AG08395 (cell line): ENCODE measurements at regions not wholly inside any gene's neighbourhood (a gene's known extent, or its start where the extent isn't known, plus 50 kb on each side); places are given as distances from the start of the nearest gene placed in this dataset.
"Not testable (repeated sequence)": the region's sequence is repeated elsewhere in the genome, so short reads cannot be mapped to it uniquely, and the experiment has no call there.

Experiments
- DNase-seq: peaks from one replicate; pipeline ENCODE4 v3.0.0; 2012; ENCODE audit warnings: mixed read lengths, low spot score

DNA sequence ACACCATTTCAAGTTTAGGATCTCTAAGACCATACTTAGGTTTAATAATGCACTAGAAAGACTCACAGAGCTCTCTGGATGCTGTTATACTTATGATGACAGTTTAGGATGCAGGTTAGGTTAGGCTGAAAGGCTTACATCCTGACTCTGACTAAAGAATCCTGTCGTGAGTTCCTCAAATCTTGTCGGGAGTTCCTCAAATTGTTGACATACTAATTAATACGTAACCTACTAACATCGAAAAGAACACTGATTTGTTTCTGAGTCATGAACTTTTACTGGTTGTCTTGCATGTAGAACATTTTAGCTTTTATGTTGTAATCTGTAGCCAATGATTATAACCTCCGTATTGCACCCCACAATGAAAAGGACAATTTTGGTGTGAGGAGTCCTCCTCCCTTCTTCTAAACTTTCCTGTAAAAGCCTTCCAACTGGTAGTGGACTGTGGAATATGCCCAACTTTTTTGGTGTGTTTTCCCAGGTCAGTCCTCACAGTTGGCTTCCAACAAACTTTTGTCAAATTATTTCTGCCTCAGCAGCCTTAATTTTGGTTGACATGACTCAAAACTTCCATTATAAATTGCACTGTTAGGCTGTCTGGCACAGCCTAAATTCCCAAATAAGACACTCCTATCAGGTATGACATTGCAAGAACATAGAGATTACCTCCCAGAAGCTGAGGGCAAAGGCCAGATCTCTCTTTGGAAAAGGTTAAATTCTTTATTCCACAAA, 107.9 kb upstream of the PALMD start:
- no peak for DNase-seq

GRCh38 chr1:99538618-99538956, 107.3 kb upstream of the PALMD start:
- no peak for DNase-seq

GRCh38 chr1:99539131-99539530, 106.8 kb upstream of the PALMD start:
- no peak for DNase-seq

DNA sequence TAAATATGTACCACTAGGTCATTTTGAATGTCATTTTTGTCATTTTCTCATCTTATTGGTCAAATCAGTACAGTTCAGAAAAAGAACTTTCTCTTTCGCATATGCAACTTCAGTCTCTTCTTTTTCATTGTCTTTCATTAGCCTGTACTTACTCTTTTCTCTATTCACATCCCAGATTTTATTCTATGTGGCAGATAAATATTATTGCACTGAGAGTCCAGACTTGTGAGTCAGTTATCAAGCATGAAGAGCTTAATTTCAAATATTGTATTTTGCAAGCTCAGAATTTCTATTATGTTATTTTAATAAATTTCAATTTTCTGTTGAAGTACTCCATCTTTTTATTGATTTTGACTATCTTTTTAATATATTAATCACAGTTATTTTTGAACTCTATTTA, 105.2 kb upstream of the PALMD start:
- DNase-seq: no peak

GRCh38 chr1:99544328-99544727, 101.6 kb upstream of the PALMD start:
- no peak for DNase-seq

DNA sequence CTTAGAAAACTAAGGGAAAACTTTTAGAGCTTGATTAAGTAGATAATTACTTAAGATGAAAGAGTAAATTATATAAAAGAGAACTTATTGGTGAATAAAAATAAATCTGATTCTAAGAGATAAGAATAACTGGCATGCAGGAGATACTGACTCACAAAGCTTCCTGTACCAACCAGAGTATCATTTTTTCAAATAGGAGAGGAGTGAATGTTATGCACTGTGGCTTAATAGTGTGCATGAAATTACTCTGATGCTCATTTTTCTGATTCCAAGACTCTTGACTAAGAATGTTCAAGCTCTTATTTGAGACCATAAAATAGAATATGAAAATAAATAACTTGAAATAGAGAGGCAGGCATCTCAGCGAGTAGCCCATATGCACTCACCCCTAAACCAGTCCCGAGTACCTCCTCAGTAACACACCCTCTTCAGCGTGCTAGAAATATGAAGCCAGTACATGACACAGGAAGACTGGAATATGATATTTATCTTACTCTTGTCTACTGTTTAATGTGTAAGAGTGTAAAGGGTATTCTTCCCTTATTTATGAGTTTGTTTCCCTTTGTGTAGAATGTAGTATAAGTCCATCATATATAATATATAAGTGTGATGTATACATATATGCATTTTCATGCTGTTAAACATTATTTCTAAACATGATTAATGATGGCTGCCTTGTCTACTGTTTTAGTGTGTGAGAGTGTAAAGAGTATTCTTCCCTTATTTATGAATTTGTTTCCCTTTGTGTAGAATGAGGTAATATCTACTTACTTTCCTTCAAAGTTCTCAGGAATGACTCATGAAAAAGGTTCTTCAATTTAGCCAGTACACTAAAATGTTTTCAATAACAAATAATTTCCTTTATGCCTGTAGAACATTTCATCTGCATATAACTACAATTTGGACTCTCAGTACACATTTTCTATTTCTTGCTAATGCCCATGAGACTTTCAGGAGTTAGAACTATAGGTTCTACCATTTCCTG, 99.2 kb upstream of the PALMD start:
- no peak for DNase-seq

DNA sequence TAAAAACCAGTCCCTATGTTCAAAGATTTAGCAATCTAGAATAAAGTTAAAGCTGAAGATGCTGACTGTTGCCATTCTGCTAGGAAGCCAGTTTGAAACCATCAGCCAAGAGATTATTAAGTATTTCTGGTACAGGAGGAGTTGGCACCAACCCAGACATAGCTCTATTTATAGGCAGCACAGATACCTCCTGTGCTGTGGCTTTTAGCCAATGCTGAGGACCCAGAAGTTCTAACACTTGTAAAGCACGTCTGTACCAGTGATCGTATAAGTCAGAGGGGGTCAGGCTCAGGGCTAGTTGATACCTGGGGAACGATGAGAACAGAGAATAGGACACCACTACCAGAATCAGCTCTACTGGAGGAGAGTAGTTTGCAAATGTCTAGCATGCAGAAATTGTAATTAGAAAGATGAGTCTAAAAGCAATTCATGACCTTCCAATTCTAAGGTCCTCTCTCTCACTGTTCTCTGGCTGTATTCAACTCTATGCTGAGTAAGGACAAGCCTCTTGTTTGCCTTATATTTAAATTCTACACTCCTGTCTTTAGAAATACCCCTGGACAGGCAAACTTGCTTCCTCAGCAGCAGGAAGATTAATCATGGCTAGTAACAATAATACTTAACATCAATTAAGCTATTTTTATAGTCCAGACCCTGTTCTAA, 96.8 kb upstream of the PALMD start:
- DNase-seq: no peak

DNA sequence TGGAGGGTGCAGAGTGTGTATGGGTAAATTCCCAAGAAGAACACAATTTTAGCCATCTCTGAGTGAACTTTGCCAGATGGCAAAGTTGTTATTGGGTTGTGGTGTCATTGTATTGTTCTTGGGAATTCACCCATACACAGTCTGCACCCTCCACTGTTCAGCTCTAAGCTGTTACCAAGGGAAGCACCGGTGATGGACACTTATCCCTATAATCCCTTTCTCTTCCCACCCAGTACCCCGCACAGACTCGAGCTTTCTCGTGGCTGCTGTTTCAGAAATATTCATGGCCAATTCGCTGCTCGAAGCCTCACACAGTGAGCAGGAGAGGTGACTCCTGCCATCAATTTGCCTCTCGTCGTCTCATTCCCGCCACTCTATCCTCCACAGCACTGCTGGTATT, 95.7 kb upstream of the PALMD start:
- DNase-seq: no peak

- DNase-seq: no peak
Observed at GRCh38 chr1:99551812-99552614, 93.9 kb upstream of the PALMD start.

DNA sequence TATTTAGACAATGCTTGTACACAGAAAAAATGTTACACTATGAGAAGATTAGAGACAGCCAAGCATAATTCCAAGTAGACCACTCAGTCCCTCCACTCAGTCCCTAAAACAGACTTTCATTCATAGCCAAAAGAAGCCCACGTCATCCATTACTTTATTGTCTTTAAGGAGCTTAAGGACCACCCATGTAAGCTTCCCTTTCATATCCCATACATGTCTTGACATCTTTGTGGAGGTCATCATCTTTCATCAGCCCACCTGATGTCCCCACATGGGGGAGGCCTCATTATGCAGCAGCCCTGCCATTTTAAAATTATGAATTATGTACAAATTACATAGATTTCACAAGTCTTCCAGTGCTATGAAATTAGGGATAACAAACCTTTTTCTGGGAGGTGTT, 92.6 kb upstream of the PALMD start:
- no peak for DNase-seq

GRCh38 chr1:99553819-99554218, 92.1 kb upstream of the PALMD start:
- DNase-seq: not testable (repeated sequence)

DNA sequence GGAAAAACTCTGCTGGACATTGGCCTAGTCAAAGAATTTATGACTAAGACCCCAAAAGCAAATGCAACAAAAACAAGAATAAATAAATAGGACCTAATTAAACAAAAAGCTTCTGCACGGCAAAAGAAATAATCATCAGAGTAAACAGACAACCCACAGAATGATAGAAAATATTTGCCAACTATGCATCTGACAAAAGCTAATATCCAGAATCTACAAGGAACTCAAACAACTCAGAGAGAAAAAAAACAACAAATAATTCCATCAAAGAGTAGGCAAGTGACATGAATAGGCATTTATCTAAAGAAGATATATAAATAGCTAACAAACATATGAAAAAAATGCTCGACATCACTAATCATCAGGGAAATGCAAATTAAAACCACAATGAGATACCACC, 91.2 kb upstream of the PALMD start:
- DNase-seq: no peak

GRCh38 chr1:99557546-99558202, 88.2 kb upstream of the PALMD start:
- DNase-seq: peak; percentile 67

- no peak for DNase-seq
Observed at GRCh38 chr1:99559166-99559565, 86.7 kb upstream of the PALMD start.

DNA sequence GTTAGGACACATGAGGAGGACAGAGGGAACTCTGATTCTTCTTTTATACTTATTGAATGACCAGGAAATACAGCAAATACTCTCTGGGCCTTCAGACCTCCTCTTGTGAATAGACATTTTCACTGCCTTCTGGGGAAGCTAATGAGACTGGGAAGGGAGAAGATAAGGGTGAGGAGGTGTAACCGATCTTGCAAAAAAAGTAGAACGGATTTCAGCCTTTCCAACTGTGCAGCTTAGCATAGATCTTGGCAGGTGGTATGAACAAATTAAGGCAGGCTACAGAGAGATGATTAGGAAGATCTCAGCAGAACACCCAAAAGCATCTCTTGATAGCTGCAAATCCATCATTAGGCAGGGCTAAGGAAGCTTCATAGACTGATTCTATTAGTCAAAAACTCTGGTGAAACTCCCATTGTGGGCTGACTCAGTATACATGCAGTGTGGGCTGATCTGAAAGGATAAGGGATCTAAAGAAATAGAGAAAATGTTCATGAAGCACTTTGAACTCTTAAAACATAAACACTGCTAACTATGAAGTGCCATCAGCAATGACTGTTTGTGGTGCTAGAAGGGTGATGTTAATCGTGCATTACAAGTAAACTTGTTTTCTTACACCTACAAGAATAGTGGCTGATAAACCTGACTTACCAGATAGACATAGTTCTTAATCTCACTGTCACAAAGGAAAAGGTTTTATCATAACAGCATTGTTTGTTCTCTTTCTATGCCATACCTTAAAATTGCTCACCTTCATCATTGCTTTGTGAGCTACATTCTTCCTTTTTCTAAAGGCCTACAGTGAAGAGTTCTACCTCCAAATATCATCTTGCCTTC, 85.5 kb upstream of the PALMD start:
- no peak for DNase-seq

DNA sequence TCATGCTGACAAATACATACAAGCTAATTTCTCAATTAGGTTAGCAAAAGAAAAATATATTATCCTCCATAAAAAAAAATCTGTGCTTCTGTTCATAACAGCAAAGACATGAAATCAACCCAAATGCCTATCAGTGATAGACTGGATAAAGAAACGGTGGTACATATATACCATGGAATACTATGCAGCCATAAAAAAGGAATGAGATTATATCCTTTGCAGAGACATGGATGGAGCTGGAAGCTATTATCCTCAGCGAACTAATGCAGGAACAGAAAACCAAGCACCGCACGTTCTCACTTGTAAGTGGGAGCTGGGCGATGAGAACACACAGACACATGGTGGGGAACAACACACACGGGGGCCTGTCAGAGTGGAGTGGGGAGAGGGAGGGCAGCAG, 84.0 kb upstream of the PALMD start:
- no peak for DNase-seq

DNA sequence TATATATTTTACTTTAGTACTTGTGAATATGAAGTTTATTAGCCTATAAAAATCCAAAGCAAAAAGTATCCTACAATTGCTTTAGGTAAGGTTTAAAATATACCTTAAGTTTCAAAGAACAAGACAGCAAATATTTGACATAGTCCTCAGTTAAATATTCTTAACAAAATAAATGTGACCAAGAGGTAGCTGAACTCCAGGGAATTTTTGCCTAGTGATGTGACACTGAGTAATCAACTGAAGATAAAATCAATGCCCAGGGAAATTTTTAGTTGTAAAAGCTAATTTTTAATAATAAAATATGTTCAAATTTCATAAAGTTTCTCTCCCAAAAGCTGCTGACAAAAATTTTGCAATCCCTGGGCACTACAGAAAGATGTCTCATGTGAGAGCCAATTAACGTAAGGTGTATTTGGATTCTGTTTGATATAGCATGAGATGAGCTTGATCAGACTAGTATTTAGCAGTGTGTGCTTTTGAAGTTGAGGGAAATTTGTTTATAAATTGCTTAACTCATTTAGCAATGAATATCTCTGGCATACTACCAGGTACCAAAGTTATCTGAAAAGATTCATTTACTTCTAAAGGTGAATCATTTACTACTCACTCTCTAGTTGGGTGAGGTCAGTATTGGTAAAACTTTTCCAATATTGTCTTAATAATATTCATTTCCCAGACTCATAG, 80.2 kb upstream of the PALMD start:
- DNase-seq: no peak

DNA sequence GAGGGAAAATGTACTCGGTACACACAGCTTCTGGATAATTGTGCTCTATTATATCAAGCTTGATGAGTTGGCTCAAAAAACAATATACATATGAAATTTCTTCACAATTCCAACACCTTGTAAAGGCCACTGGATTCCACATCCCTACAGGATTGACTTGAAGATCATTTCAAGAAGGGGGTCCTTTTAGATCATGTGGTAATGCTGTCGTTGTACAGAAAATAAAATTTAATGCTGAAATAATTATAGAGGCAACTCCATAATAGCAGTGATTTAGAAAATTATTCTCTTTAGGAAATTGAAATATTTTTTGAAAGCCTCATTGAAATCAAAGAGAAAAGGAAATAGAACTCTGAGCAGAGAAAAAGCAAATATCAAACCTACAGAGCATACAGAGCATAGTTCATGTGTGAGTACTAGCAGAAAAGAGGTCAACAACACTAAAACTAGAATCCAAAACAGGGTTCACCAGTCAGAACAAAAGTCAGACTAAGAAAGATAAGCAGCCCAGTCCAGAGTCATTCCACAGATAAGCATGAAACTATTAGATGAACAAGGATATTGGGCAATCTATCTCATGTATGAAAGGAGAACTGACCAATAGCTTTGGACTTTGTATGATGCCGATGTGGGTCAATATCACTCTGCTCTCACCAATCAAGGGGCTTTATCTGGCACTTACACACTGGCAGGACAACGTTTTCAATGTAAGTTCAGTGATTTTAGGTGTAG, 79.5 kb upstream of the PALMD start:
- no peak for DNase-seq

DNA sequence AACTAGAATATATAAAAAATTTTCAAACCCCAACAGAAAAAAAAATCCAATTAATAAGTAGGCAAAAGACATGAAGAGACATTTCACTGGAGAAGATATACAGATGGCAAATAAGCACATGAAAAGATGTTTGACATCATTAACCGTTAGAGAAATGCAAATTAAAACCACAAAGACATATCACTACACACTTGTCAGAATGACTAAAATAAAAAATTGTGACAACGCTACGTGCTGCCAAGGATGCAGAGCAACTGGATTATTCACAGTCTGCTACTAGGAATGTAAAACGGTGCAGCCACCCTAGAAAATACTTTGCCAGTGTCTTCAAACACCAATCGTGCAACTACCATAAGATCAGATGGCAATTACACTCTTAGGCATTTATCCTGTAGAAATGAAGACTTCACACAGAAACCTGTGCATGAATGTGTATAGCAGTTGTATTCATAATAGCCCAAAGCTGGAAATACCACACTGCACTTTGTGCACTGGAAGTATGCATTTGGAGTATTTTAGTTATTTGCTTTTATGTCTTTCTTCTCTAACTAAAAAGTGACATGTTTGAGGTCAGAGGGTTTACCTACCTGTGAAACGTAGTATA, 75.3 kb upstream of the PALMD start:
- DNase-seq: peak; percentile 25
